HG02973 (cell line): ENCODE measurements at regions not wholly inside any gene's neighbourhood (a gene's known extent, or its start where the extent isn't known, plus 50 kb on each side); places are given as distances from the start of the nearest gene placed in this dataset.
"Not testable (repeated sequence)": the region's sequence is repeated elsewhere in the genome, so short reads cannot be mapped to it uniquely, and the experiment has no call there.

Experiments
- ATAC-seq: cut with Tn5 transposase; IDR thresholded peaks from one replicate; pipeline ENCODE4 v1.9.1; 2021; ENCODE audit warnings: moderate library complexity; ENCODE audit not compliant: unreplicated experiment

DNA sequence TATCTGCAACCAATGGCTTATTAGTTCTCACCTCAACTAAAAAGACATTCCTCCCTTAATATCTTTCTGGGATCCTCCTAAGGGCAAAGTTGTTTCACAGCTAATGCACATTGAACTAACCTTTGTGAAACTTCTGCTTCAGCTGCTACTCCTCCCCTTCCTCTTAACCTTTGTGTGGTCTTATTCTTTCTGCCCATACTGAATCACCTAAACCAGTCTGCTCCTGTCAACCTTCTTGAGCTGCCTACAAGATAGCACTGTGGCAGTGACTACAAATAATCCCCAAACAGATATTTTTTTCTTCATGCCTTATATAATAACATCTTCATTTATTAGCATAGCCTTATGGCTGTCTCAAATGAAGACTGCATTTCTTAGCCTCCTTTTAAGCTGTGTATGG is 1077.4 kb upstream of the ATXN7L3B start:
- ATAC-seq, result no peak

GRCh38 chr12:73465106-73465505 is 1072.5 kb upstream of the ATXN7L3B start:
- no peak for ATAC-seq

- no peak for ATAC-seq
Observed at GRCh38 chr12:73486256-73486655, 1051.4 kb upstream of the ATXN7L3B start.

- no peak for ATAC-seq
Observed at GRCh38 chr12:73506611-73507010, 1031.0 kb upstream of the ATXN7L3B start.

DNA sequence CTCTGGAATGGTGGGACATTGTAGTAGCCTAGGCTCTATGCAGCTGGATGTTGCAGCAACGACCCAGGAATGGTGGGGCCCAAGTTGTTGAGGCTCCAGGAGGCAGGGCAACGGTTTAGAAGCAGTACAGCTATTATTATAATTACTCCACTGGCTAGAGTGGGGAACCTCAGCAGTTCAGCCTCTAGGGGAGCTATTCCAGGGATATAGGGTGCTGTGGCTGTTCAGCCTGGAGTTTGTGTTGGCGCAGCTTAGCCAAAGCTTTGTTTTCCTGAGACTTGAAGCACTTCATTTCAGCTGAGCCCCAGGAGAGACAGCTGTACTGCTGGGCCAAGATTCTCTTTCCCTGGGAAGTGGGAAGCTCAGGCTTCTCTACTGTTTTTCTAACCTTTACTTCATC is 1023.0 kb upstream of the ATXN7L3B start:
- no peak for ATAC-seq

DNA sequence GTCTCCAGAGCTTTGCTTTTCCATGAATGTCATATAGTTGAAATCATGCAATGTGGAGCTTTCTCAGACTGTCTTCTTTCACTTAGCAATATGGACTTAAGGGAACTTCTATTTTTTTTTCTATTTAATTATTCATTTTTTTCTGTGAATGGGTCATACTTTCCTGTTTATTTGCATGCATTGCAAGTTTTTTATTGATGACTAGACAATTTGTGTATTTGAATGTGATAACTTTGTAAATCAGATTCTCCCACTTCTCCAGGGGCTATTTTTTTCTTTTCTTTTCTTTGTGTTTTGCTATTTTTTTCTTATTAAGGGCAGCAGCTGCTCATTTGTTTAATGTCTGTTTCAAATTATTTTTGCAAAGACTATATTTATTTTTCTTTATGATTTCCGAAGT is 1019.8 kb upstream of the ATXN7L3B start:
- ATAC-seq, result no peak

GRCh38 chr12:73529231-73529630 is 1008.4 kb upstream of the ATXN7L3B start:
- ATAC-seq, result no peak

GRCh38 chr12:73529954-73530353 is 1007.7 kb upstream of the ATXN7L3B start:
- ATAC-seq, result no peak

- no peak for ATAC-seq
Observed at GRCh38 chr12:73531752-73532151, 1005.9 kb upstream of the ATXN7L3B start.

DNA sequence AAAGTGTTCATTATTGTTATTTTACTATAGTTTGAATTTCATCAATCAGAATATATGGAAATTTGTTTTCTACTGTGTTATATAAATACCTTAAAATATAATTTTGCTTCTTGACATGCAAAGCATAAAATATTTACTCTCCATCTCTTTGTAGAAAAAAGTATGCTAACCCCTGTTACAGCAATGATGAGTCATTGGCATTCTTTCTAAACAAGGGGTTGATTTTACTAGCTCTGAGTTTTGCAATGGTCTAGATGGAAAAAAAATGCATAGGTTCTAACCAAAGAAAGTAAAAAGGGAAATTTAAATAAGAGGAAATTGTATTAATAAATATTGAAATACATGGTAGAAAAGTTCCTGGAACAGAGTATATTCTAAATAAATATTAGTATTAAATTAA is 990.2 kb upstream of the ATXN7L3B start:
- ATAC-seq, result no peak

- ATAC-seq, result no peak
Observed at GRCh38 chr12:73585136-73585535, 952.5 kb upstream of the ATXN7L3B start.

- no peak for ATAC-seq
Observed at GRCh38 chr12:73589220-73589619, 948.4 kb upstream of the ATXN7L3B start.

- ATAC-seq, result no peak
Observed at GRCh38 chr12:73598626-73599025, 939.0 kb upstream of the ATXN7L3B start.

DNA sequence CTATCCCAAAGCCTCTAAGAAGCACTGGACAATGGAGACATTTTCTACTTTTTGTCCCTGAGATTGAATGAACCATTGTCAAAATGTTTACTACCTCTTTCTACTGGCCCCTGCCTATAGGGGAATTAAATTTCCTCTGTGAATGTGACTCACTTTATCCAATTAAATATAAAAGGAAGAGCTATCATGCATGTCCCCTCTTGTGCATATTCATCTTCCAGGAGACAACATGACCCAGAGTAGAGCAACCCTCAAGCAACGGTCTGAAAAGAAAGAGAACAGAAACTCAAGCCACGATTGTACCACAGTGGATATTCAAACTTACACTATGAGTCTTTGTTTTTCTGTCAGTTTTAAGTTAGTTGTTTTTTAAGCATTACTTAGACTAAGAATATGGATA is 938.4 kb upstream of the ATXN7L3B start:
- no peak for ATAC-seq

GRCh38 chr12:73605925-73606324 is 931.7 kb upstream of the ATXN7L3B start:
- ATAC-seq, result not testable (repeated sequence)

DNA sequence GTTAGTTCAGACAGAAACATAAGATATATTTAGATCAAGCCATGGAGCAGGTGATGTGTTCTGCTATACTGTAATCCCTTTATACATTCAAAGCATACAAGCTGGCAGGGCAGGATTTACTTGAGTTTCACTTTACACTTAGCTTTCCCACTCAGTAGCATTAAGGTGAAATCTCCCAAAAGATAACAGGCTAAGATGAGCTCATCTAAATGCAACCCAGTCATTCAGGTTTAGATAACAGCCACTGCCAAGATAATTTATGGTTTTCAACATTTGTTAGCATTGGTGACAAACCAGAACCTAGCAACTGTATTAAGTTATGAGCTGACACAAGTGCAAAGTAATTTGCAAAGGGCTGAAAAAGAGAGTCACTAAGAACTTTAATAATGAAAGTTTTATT is 925.1 kb upstream of the ATXN7L3B start:
- ATAC-seq, result no peak

DNA sequence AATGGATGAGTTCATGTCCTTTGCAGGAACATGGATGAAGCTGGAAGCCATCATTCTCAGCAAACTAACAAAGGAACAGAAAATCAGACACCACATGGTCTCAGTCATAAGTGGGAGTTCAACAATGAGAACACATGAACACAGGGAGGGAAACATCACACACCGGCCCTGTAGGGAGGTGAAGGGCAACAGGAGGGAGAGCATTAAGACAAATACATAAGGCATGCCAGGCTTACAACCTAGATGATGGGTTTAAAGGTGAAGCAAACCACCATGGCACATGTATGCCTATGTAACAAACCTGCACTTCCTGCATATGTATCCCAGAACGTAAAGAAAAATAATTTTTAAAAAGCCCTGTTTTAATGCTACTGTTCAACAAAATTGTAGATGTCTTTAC is 914.2 kb upstream of the ATXN7L3B start:
- no peak for ATAC-seq

- no peak for ATAC-seq
Observed at GRCh38 chr12:73625226-73625625, 912.4 kb upstream of the ATXN7L3B start.

GRCh38 chr12:73629171-73629570 is 908.5 kb upstream of the ATXN7L3B start:
- no peak for ATAC-seq

DNA sequence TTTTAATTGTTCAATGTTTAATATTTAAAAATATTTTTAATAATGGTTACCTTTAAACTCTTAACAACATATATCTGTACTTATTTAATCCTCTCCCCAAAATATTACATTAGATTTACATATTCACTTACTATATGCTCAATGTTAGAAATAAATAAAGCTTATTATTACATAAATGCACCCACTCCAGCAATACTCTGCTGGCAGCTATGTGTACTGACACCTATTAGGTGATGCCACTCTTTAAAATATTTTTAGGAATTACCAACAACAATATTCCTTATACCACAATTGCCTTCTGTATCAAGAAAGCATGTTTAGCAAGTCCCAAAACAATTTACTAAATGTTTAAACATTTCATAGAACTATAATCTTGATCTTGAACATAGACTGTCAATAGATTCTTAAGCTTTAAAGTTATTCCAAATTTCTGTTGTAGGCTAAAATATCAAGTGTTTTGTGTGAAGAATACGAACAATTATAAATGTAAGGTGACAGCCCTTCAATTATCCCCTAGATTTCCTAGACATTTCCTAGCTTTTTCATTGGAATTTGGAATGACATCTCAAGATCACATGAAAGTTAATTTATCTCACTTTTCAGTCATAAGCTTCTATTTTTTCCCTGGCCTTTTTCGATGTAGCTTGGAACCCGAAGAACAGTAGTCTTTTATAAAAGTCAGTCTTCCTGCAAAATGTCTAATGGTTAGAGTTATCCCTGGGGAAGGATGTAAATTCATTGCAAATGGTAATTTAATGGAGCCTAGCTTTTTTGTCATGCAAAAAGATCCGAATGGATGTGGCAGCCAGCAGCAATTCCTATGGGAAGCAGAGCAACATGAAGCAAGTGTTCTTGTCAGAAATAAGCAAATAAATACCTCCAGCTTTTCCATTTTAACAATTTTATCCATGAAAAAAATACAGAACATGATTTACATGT is 907.5 kb upstream of the ATXN7L3B start:
- ATAC-seq, result no peak

GRCh38 chr12:73632191-73632590 is 905.4 kb upstream of the ATXN7L3B start:
- ATAC-seq, result no peak

GRCh38 chr12:73632661-73633060 is 905.0 kb upstream of the ATXN7L3B start:
- ATAC-seq, result no peak

GRCh38 chr12:73639397-73639796 is 898.2 kb upstream of the ATXN7L3B start:
- not testable (repeated sequence) for ATAC-seq
